Testis (tissue), 2 donors: ENCODE measurements at regions not wholly inside any gene's neighbourhood (a gene's known extent, or its start where the extent isn't known, plus 50 kb on each side); places are given as distances from the start of the nearest gene placed in this dataset.

ENCODE experiments used
- POLR2A ChIP-seq: fragments of 450-650 bp; IDR thresholded peaks from one replicate; pipeline ENCODE4 v1.6.1; 2017; ENCODE audit warnings: antibody characterized with exemption, mild to moderate bottlenecking, moderate library complexity
- TF ChIP-seq, protein P1 (sequence below), 3 experiments: fragments of 450-650 bp in 2 of 3; fragments of 200-600 bp in 1 of 3; sonication (generic) in 1 of 3; IDR thresholded peaks; one replicate each; pipeline ENCODE4 v1.5.1; 2016 to 2019; ENCODE audit warnings: antibody characterized with exemption in 3 of 3, mild to moderate bottlenecking in 2 of 3, moderate library complexity in 1 of 3

DNA sequence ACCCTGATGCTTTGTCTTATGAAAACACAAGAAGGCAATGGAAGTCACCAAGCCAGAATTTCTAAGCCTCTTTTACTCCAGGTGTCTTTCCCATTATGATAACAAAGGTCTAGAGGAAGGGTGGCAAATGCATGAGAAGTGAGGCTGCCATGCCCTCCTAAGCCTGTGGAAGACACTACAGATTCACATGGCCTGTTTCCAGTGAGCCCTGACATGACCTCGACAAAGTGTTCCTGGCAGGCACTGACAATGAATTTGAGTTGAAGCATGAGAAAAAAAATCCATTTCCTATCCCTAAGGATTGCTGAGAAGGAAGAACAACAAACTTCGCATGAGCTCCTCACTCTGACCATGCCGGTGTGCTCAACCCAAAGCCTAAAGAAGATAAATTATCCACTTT is 268.0 kb downstream of the HTR7 start:
- TF ChIP-seq POLR2A, result no peak
- TF ChIP-seq, protein P1, sequence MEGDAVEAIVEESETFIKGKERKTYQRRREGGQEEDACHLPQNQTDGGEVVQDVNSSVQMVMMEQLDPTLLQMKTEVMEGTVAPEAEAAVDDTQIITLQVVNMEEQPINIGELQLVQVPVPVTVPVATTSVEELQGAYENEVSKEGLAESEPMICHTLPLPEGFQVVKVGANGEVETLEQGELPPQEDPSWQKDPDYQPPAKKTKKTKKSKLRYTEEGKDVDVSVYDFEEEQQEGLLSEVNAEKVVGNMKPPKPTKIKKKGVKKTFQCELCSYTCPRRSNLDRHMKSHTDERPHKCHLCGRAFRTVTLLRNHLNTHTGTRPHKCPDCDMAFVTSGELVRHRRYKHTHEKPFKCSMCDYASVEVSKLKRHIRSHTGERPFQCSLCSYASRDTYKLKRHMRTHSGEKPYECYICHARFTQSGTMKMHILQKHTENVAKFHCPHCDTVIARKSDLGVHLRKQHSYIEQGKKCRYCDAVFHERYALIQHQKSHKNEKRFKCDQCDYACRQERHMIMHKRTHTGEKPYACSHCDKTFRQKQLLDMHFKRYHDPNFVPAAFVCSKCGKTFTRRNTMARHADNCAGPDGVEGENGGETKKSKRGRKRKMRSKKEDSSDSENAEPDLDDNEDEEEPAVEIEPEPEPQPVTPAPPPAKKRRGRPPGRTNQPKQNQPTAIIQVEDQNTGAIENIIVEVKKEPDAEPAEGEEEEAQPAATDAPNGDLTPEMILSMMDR (IDR thresholded peaks at IDR 0.05), result no peak
